GM12873 (cell line): ENCODE measurements at regions not wholly inside any gene's neighbourhood (a gene's known extent, or its start where the extent isn't known, plus 50 kb on each side); places are given as distances from the start of the nearest gene placed in this dataset.

ENCODE experiments used
- CTCF ChIP-seq: IDR thresholded peaks from 2 replicates; pipeline ENCODE4 v1.5.1; 2012; ENCODE audit warnings: low read depth, mild to moderate bottlenecking, moderate library complexity, low read length, control low read depth; ENCODE audit not compliant: insufficient read depth; ENCODE audit errors: missing control alignments

- no peak for TF ChIP-seq CTCF
Observed at GRCh38 chr5:130277522-130277921, 373.3 kb downstream of the CHSY3 start.

- no peak for TF ChIP-seq CTCF
Observed at GRCh38 chr5:130277002-130277401, 372.7 kb downstream of the CHSY3 start.

GRCh38 chr5:130272837-130273236 is 368.6 kb downstream of the CHSY3 start:
- no peak for TF ChIP-seq CTCF

- no peak for TF ChIP-seq CTCF
Observed at GRCh38 chr5:130270786-130271185, 366.5 kb downstream of the CHSY3 start.

GRCh38 chr5:130268489-130268888 is 364.2 kb downstream of the CHSY3 start:
- no peak for TF ChIP-seq CTCF

- no peak for TF ChIP-seq CTCF
Observed at GRCh38 chr5:130267926-130268325, 363.7 kb downstream of the CHSY3 start.

- TF ChIP-seq CTCF: no peak
Observed at GRCh38 chr5:130260481-130260880, 356.2 kb downstream of the CHSY3 start.
